Erythroblast (primary cell): ENCODE measurements at regions not wholly inside any gene's neighbourhood (a gene's known extent, or its start where the extent isn't known, plus 50 kb on each side); places are given as distances from the start of the nearest gene placed in this dataset.

ENCODE experiments used
- GATA1 ChIP-seq: IDR thresholded peaks from 2 replicates; pipeline ENCODE4 v1.6.1; 2011; ENCODE audit warnings: low read depth, mild to moderate bottlenecking, control low read depth, low read length, moderate library complexity
- POLR2A ChIP-seq: IDR thresholded peaks from 2 replicates; pipeline ENCODE4 v1.6.1; 2011; ENCODE audit warnings: mild to moderate bottlenecking, low read length

GRCh38 chr17:63151941-63152523, 186.0 kb downstream of the TANC2 start:
- TF ChIP-seq POLR2A = no peak
- no peak for TF ChIP-seq GATA1
